ENCODE measurements at regions not wholly inside any gene's neighbourhood (a gene's known extent, or its start where the extent isn't known, plus 50 kb on each side); places are given as distances from the start of the nearest gene placed in this dataset.

- TF ChIP-seq CTCF (IDR thresholded peaks at IDR 0.05; ENCODE audit: low read depth, low read length, missing input control) (no peak), MAX (IDR thresholded peaks at IDR 0.05) (no peak), SP1 (IDR thresholded peaks at IDR 0.05) (no peak), RAD21 (IDR thresholded peaks at IDR 0.05) (no peak), ZBTB33 (IDR thresholded peaks at IDR 0.05) (no peak), TAF1 (conservative IDR thresholded peaks at IDR 0.05) (no peak), GABPA (IDR thresholded peaks at IDR 0.05 in 1 of 2, conservative IDR thresholded peaks at IDR 0.05 in 1 of 2) (no peak), JUND (IDR thresholded peaks at IDR 0.05) (no peak), ATF3 (IDR thresholded peaks at IDR 0.05) (no peak), HNF4G (IDR thresholded peaks at IDR 0.05) (no peak)
- TF ChIP-seq, protein P1, sequence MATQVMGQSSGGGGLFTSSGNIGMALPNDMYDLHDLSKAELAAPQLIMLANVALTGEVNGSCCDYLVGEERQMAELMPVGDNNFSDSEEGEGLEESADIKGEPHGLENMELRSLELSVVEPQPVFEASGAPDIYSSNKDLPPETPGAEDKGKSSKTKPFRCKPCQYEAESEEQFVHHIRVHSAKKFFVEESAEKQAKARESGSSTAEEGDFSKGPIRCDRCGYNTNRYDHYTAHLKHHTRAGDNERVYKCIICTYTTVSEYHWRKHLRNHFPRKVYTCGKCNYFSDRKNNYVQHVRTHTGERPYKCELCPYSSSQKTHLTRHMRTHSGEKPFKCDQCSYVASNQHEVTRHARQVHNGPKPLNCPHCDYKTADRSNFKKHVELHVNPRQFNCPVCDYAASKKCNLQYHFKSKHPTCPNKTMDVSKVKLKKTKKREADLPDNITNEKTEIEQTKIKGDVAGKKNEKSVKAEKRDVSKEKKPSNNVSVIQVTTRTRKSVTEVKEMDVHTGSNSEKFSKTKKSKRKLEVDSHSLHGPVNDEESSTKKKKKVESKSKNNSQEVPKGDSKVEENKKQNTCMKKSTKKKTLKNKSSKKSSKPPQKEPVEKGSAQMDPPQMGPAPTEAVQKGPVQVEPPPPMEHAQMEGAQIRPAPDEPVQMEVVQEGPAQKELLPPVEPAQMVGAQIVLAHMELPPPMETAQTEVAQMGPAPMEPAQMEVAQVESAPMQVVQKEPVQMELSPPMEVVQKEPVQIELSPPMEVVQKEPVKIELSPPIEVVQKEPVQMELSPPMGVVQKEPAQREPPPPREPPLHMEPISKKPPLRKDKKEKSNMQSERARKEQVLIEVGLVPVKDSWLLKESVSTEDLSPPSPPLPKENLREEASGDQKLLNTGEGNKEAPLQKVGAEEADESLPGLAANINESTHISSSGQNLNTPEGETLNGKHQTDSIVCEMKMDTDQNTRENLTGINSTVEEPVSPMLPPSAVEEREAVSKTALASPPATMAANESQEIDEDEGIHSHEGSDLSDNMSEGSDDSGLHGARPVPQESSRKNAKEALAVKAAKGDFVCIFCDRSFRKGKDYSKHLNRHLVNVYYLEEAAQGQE (IDR thresholded peaks at IDR 0.05), result no peak
These were observed 187.3 kb upstream of the FOXA2 start for GRCh38 chr20:22771706-22772105.
